ENCODE measurements at regions not wholly inside any gene's neighbourhood (a gene's known extent, or its start where the extent isn't known, plus 50 kb on each side); places are given as distances from the start of the nearest gene placed in this dataset.

- no peak for TF ChIP-seq POLR2AphosphoS5 (IDR thresholded peaks at IDR 0.05; ENCODE audit: low read depth)
- no peak for TF ChIP-seq CTCF (IDR thresholded peaks at IDR 0.05; ENCODE audit: insufficient read depth, low read length)
- no peak for TF ChIP-seq GABPA (IDR thresholded peaks at IDR 0.05; ENCODE audit: low read depth)
- no peak for TF ChIP-seq REST (IDR thresholded peaks at IDR 0.05; ENCODE audit: insufficient replicate concordance, low read depth)
Measured at GRCh38 chr3:90011596-90011995, 904.2 kb downstream of the EPHA3 start.
